Pons (tissue), 1 donor: ENCODE measurements at regions not wholly inside any gene's neighbourhood (a gene's known extent, or its start where the extent isn't known, plus 50 kb on each side); places are given as distances from the start of the nearest gene placed in this dataset.
"Not testable (repeated sequence)": the region's sequence is repeated elsewhere in the genome, so short reads cannot be mapped to it uniquely, and the experiment has no call there.

ENCODE experiments used
- DNase-seq: peaks from one replicate; pipeline ENCODE4 v3.0.0-alpha.2; 2016; ENCODE audit warnings: low spot score

GRCh38 chr1:146323302-146323701 lies 94.5 kb upstream of the NOTCH2NLA start:
- DNase-seq, result not testable (repeated sequence)

- not testable (repeated sequence) for DNase-seq
Observed at GRCh38 chr1:146322893-146323292, 94.1 kb upstream of the NOTCH2NLA start.

- DNase-seq, result not testable (repeated sequence)
Observed at GRCh38 chr1:146318715-146319114, 89.9 kb upstream of the NOTCH2NLA start.

GRCh38 chr1:146317785-146318184 lies 89.0 kb upstream of the NOTCH2NLA start:
- DNase-seq, result not testable (repeated sequence)

- not testable (repeated sequence) for DNase-seq
Observed at GRCh38 chr1:146314449-146315246, 85.8 kb upstream of the NOTCH2NLA start.

- DNase-seq, result not testable (repeated sequence)
Observed at GRCh38 chr1:146310579-146310978, 81.8 kb upstream of the NOTCH2NLA start.

GRCh38 chr1:146309427-146309826 lies 80.6 kb upstream of the NOTCH2NLA start:
- not testable (repeated sequence) for DNase-seq

GRCh38 chr1:146308892-146309291 lies 80.1 kb upstream of the NOTCH2NLA start:
- not testable (repeated sequence) for DNase-seq

- DNase-seq, result not testable (repeated sequence)
Observed at GRCh38 chr1:146308152-146308551, 79.3 kb upstream of the NOTCH2NLA start.

- not testable (repeated sequence) for DNase-seq
Observed at GRCh38 chr1:146307632-146308031, 78.8 kb upstream of the NOTCH2NLA start.

- DNase-seq, result not testable (repeated sequence)
Observed at GRCh38 chr1:146306651-146307050, 77.8 kb upstream of the NOTCH2NLA start.

GRCh38 chr1:146305442-146305841 lies 76.6 kb upstream of the NOTCH2NLA start:
- not testable (repeated sequence) for DNase-seq

GRCh38 chr1:146298575-146298897 lies 69.7 kb upstream of the NOTCH2NLA start:
- DNase-seq, result not testable (repeated sequence)

- not testable (repeated sequence) for DNase-seq
Observed at GRCh38 chr1:146297781-146298574, 69.2 kb upstream of the NOTCH2NLA start.

- DNase-seq, result not testable (repeated sequence)
Observed at GRCh38 chr1:146292940-146293936, 64.4 kb upstream of the NOTCH2NLA start.

- not testable (repeated sequence) for DNase-seq
Observed at GRCh38 chr1:146292424-146292823, 63.6 kb upstream of the NOTCH2NLA start.

GRCh38 chr1:146287881-146288280 lies 59.1 kb upstream of the NOTCH2NLA start:
- not testable (repeated sequence) for DNase-seq

GRCh38 chr1:146284760-146285159 lies 55.9 kb upstream of the NOTCH2NLA start:
- DNase-seq, result not testable (repeated sequence)

GRCh38 chr1:146283527-146283880 lies 54.7 kb upstream of the NOTCH2NLA start:
- DNase-seq, result not testable (repeated sequence)

- DNase-seq, result not testable (repeated sequence)
Observed at GRCh38 chr1:146282807-146283526, 54.1 kb upstream of the NOTCH2NLA start.

- not testable (repeated sequence) for DNase-seq
Observed at GRCh38 chr1:146281522-146281921, 52.7 kb upstream of the NOTCH2NLA start.
